Breast epithelium (tissue), 3 donors: ENCODE measurements at regions not wholly inside any gene's neighbourhood (a gene's known extent, or its start where the extent isn't known, plus 50 kb on each side); places are given as distances from the start of the nearest gene placed in this dataset.

Experiments used
- POLR2A ChIP-seq: fragments of 450-650 bp; IDR thresholded peaks from one replicate; pipeline ENCODE4 v1.6.1; 2016; ENCODE audit warnings: antibody characterized with exemption, mild to moderate bottlenecking, moderate library complexity
- POLR2AphosphoS5 ChIP-seq, 3 donors: sonication (generic); formaldehyde crosslinking; IDR thresholded peaks; one replicate each; pipeline ENCODE4 v1.6.1; 2017; ENCODE audit warnings: antibody characterized with exemption in 3 of 3
- TF ChIP-seq, protein P1 (sequence below), 3 donors: fragments of 450-650 bp; IDR thresholded peaks; one replicate each; pipeline ENCODE4 v1.5.1; 2016 to 2017; ENCODE audit warnings: antibody characterized with exemption in 3 of 3, mild to moderate bottlenecking in 3 of 3, moderate library complexity in 3 of 3

GRCh38 chr4:125729171-125729570, 414.4 kb downstream of the FAT4 start:
- TF ChIP-seq, protein P1, sequence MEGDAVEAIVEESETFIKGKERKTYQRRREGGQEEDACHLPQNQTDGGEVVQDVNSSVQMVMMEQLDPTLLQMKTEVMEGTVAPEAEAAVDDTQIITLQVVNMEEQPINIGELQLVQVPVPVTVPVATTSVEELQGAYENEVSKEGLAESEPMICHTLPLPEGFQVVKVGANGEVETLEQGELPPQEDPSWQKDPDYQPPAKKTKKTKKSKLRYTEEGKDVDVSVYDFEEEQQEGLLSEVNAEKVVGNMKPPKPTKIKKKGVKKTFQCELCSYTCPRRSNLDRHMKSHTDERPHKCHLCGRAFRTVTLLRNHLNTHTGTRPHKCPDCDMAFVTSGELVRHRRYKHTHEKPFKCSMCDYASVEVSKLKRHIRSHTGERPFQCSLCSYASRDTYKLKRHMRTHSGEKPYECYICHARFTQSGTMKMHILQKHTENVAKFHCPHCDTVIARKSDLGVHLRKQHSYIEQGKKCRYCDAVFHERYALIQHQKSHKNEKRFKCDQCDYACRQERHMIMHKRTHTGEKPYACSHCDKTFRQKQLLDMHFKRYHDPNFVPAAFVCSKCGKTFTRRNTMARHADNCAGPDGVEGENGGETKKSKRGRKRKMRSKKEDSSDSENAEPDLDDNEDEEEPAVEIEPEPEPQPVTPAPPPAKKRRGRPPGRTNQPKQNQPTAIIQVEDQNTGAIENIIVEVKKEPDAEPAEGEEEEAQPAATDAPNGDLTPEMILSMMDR (IDR thresholded peaks at IDR 0.05), result no peak
- TF ChIP-seq POLR2A (no peak), POLR2AphosphoS5 (IDR thresholded peaks at IDR 0.05) (no peak)
